NCI-H1436 treated with DMSO at 0.1 percent for 48 hours (cell line): ENCODE measurements at regions not wholly inside any gene's neighbourhood (a gene's known extent, or its start where the extent isn't known, plus 50 kb on each side); places are given as distances from the start of the nearest gene placed in this dataset.
"Not testable (repeated sequence)": the region's sequence is repeated elsewhere in the genome, so short reads cannot be mapped to it uniquely, and the experiment has no call there.

Source experiments
- DNase-seq: peaks from one replicate; lab custom pipeline; 2025; lab: John Stamatoyannopoulos, UW

GRCh38 chr5:15383469-15383868, 116.5 kb upstream of the FBXL7 start:
- DNase-seq: no peak

DNA sequence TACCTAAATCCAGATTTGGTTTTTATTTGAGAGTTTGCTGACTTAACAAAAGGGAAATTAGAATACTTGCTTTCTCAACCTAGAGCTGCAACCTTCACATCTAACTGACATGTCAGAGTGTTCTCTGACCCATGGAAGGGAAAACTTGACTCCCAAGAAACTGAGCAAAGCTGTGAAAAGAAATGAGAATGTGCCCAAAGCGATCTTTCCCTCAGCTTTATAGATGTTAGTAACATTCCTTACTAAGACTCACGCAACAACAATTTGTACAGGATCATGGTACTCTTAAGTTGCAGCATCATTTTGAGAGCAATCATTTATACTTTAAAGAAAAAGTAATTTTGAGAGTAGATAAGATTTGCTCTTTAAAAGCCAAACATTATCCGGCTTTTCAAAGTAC, 117.0 kb upstream of the FBXL7 start:
- no peak for DNase-seq

- no peak for DNase-seq
Observed at GRCh38 chr5:15377573-15378340, 122.2 kb upstream of the FBXL7 start.

DNA sequence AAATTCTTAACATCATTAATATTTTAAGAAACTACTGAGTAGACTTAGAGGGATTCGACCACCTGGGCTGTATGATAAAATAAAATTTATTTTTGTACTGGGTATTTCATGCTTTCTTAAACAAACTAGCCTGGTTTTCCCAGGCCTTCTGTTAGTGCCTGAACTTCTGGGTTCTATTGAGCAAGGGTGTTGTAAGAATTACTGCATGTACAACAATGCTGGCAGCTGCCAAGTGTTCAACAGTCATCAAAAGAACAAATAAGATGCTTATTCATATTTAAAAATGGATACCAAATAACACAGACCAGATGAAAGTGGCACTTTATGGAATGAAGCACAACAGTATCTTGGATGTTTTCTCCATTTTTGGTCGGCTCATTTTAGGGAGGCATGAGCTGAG, 123.2 kb upstream of the FBXL7 start:
- no peak for DNase-seq

- DNase-seq: no peak
Observed at GRCh38 chr5:15376088-15376487, 123.9 kb upstream of the FBXL7 start.

GRCh38 chr5:15375559-15375958, 124.4 kb upstream of the FBXL7 start:
- DNase-seq: no peak

- DNase-seq: no peak
Observed at GRCh38 chr5:15374886-15375285, 125.1 kb upstream of the FBXL7 start.

- DNase-seq: no peak
Observed at GRCh38 chr5:15373151-15373550, 126.8 kb upstream of the FBXL7 start.

DNA sequence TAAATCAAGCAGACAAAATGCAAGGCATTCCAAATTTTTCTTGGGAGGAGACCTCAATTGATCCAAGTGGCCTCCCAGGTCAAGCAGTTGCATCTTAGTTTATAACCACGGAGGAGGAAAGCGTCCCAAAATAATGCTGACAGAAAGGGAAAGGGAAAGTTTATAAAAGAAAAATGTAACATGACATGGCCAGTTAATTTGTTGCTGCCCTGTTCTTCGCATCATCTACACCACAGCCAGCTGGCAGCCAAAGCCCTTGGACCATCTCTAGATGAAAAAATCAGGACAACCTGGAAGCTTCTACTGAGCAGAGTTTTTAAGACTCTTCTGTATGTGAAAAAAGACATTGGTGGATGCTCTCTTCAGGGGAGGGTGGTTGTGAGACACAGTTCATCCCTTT, 128.8 kb upstream of the FBXL7 start:
- DNase-seq: no peak

DNA sequence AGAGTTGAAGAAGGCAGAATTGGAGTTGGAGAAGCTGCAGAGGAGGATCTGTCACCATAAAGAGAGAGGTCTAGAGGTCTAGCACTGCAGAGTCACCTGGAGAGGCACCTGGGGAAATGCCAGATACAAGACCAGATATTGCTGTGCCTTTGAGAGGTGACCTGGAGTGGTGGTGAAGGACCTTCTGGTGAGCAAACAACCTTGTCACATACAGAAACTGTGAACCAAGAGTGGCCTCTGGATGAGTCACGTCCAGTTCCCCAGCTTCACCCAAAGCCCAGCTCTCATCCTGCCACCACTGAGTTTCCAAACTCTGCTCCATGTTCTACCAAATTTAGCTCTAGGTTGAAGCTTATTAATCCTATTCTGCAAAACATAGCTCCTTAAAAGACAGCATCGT, 131.1 kb upstream of the FBXL7 start:
- no peak for DNase-seq

DNA sequence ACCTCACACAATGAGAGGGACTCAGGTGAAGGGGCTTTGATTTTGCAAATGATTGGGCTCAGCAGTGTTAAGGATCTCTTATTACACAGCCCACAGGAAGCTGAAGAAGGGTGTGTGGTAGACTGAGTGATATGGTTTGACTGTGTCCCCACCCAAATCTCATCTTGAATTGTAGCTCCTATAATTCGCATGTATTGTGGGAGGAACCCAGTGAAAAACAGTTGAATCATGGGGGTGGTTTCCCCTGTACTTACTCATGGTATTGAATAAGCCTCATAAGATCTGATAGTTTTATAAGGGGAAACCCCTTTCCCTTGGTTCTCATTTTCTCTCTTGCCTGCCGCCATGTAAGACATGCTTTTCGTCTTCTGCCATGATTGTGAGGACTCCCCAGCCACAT, 132.5 kb upstream of the FBXL7 start:
- no peak for DNase-seq

DNA sequence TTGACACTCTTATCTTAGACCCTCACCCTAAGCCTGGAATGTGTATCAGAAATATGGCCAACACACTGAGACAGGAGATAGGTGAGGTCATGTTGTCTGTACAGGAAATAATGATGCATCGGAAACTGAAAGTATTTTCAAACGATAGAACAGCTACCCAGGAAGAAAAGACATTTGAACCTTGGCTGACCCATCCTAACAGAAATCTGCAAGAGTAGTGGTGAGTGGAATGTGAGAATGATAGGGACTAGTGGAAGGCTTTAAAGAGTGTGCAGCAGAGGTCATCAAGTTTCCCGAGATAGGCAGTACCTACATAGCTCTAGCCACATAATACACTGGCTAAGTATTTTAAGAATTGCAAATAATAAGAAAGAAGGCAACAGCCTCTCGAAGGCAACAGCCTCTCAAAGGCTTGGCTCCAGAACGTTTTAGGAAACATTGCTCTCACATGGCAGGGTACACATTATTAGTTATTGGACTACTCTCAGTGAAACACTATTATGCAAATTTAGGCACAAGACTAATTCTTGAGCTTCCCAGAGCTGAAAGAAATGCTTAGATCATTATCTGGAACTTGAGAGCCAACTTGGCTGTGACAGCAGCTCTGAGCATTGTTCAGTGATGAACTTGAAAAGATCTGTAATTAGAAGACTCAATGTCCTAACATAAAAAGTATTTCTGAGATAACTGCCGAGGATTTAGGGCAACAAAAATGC, 133.1 kb upstream of the FBXL7 start:
- no peak for DNase-seq

DNA sequence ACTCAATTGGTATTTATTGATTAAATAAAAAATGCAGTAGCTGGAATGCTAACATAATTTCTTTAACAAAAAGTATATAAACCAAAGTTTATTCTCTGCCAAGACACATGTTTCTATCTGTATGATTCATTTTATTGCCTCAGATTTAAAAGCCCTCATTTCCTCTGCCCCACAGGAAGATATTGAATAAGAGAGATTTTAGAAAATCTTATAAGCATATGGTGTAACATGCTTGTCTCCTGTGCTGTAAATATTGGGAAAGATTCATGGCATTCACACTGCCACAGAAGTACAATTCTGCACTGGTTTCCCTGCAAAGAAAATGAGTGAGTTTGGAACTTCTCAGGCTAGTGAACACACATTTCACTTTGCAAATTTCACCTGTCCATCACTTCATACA, 134.9 kb upstream of the FBXL7 start:
- no peak for DNase-seq

DNA sequence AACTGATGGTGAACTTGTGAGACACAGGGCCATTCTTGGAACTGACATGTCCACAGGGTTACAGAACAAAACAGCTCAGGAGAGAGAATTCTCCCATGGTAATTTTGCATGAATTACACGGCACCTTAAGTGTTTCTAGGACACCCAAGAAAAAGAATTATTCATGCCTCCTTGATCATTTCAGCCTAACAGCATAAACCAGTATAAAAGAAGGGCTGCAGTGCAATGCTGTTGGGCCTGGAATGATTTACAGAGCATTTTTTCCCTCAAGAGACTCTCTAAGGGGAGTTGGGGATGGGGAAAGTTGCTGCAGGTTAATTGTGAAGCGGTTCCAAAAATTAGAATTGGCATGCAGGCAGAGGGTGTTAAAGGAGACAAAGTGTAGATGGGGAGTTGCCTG, 136.4 kb upstream of the FBXL7 start:
- no peak for DNase-seq

GRCh38 chr5:15357092-15357453, 142.9 kb upstream of the FBXL7 start:
- DNase-seq: not testable (repeated sequence)

DNA sequence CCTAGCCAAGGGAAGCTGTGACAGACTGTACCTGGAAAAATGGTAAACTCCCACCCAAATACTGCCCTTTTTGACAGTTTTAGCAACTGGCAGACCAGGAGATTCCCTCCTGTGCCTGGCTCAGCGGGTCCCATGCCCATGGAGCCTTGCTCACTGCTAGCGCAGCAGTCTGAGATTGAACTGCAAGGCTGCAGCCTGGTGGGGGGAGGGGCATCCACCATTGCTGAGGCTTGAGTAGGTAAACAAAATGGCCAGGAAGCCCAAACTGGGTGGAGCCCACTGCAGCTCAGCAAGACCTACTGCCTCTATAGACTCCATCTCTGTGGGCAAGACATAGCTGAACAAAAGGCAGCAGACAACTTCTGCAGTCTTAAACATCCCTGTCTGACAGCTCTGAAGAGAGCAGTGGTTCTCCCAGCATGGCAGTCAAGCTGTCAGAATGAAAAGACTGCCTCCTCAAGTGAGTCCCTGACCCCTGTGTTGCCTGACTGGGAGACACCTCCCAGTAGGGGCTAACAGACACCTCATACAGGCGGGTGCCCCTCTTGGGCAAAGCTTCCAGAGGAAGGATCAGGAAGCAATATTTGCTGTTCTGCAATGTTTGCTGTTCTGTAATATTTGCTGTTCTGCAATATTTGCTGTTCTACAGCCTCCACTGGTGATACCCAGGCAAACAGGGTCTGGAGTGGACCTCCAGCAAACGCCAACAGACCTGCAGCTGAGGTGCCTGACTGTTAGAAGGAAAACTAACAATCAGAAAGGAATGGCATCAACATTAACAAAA, 143.5 kb upstream of the FBXL7 start:
- not testable (repeated sequence) for DNase-seq

GRCh38 chr5:15354021-15354420, 146.0 kb upstream of the FBXL7 start:
- no peak for DNase-seq

DNA sequence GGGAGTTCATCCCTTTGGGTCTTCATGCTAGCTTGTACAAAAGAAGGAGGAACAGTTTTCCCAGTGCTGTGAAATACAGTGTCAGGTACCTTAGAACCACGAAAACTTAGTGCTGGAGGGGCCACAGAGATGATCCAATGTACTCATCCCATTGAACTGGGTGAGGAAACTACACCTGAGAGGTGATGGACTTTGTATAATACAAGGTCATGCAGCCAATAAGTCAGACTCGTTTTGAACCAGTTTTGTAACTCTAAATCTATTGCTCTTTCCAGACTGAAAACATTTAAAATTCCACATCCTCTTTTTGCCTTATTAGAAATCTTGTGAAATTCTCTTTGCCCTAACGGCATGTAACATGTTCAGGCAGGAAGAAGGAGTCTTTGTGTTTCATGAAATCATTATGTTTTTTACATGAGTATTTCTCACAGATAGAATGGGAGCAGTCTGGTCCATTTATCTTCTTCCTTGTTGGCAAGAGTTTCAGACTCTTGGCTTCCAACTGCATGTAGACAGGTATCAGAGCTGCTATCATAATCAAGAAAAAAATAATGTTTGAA, 146.8 kb upstream of the FBXL7 start:
- no peak for DNase-seq

- no peak for DNase-seq
Observed at GRCh38 chr5:15350614-15351013, 149.4 kb upstream of the FBXL7 start.

- no peak for DNase-seq
Observed at GRCh38 chr5:15346738-15347137, 153.2 kb upstream of the FBXL7 start.

GRCh38 chr5:15344954-15345353, 155.0 kb upstream of the FBXL7 start:
- no peak for DNase-seq

DNA sequence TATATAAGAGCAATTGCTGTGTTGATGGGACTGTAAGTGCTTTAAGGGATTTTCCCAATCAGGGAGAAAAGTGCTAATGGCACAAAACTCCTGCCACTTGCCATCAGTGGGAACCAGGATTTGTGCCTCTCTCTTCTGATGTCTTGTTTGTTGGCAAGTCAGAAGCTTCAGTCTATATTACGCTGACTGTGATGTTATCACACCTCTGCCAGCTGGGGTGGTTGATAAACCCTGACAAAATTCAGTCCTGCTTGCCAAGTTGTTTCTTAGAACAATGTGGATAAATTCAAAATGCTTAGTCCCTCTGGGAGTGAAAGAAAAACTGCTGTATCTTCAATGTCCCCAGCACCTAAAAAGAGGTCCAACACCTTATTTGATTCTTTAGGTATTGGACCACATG, 161.4 kb upstream of the FBXL7 start:
- no peak for DNase-seq
